Neuronal stem cell (in vitro differentiated cells): ENCODE measurements at regions not wholly inside any gene's neighbourhood (a gene's known extent, or its start where the extent isn't known, plus 50 kb on each side); places are given as distances from the start of the nearest gene placed in this dataset.

ENCODE experiments used
- DNase-seq: peaks from one replicate; pipeline ENCODE4 v3.0.0-alpha.2; 2013; ENCODE audit warnings: low spot score
- H2AFZ ChIP-seq: one replicate; pipeline ENCODE4 v1.6.1; 2013; ENCODE audit warnings: mild to moderate bottlenecking, low read length, inconsistent platforms
- H2AK5ac ChIP-seq: 2 replicates; pipeline ENCODE4 v1.6.1; 2013; ENCODE audit warnings: low read depth, mild to moderate bottlenecking, inconsistent platforms, low read length, moderate library complexity, mixed read lengths
- H2BK120ac ChIP-seq: 2 replicates; pipeline ENCODE4 v1.6.1; 2013; ENCODE audit warnings: low read depth, mild to moderate bottlenecking, inconsistent platforms, low read length, moderate library complexity, mixed read lengths
- H2BK12ac ChIP-seq: one replicate; pipeline ENCODE4 v1.6.1; 2013; ENCODE audit warnings: low read length, inconsistent platforms
- H2BK15ac ChIP-seq: 2 replicates; pipeline ENCODE4 v1.6.1; 2013; ENCODE audit warnings: mild to moderate bottlenecking, low read length, inconsistent platforms, mixed read lengths
- H2BK5ac ChIP-seq: one replicate; pipeline ENCODE4 v1.6.1; 2013; ENCODE audit warnings: inconsistent platforms, mild to moderate bottlenecking, low read length, moderate library complexity
- H3K14ac ChIP-seq: one replicate; pipeline ENCODE4 v1.6.1; 2013; ENCODE audit warnings: low read length, inconsistent platforms
- H3K18ac ChIP-seq: 2 replicates; pipeline ENCODE4 v1.6.1; 2013; ENCODE audit warnings: low read length, inconsistent platforms
- H3K23ac ChIP-seq: 2 replicates; pipeline ENCODE4 v1.6.1; 2013; ENCODE audit warnings: low read depth, mild to moderate bottlenecking, mixed read lengths, low read length, inconsistent platforms; ENCODE audit not compliant: poor library complexity
- H3K27ac ChIP-seq: replicated peaks from 3 replicates; pipeline ENCODE4 v1.5.1; 2013; ENCODE audit warnings: low read length, inconsistent platforms
- H3K27me3 ChIP-seq, 3 experiments: 2 replicates each; pipeline ENCODE4 v1.6.1; 2013; ENCODE audit warnings: low read length in 3 of 3, mild to moderate bottlenecking in 2 of 3, inconsistent platforms in 1 of 3, low read depth in 1 of 3, mixed read lengths in 1 of 3, moderate library complexity in 1 of 3; ENCODE audit not compliant: control insufficient read depth in 3 of 3, insufficient read depth in 3 of 3
- H3K36me3 ChIP-seq, 2 donors: replicated peaks in 1 of 2; 2 replicates each; pipeline ENCODE4 v1.6.1; 2013; ENCODE audit warnings: low read length in 2 of 2; ENCODE audit not compliant: control insufficient read depth in 2 of 2, insufficient read depth in 2 of 2
- H3K4ac ChIP-seq: 2 replicates; pipeline ENCODE4 v1.6.1; 2013; ENCODE audit warnings: inconsistent platforms, mild to moderate bottlenecking, low read length, moderate library complexity
- H3K4me1 ChIP-seq, 2 donors: 1 replicate in 1 of 2; 2 replicates in 1 of 2; pipeline ENCODE4 v1.6.1; 2013; ENCODE audit warnings: low read length in 2 of 2, low read depth in 1 of 2; ENCODE audit not compliant: control insufficient read depth in 2 of 2, insufficient read depth in 1 of 2
- H3K4me2 ChIP-seq: one replicate; pipeline ENCODE4 v1.6.1; 2013; ENCODE audit warnings: mild to moderate bottlenecking, low read length, inconsistent platforms; ENCODE audit not compliant: insufficient read depth, poor library complexity, severe bottlenecking
- H3K4me3 ChIP-seq, 2 donors: 2 replicates each; pipeline ENCODE4 v1.5.1; 2013; ENCODE audit warnings: low read length in 2 of 2, mild to moderate bottlenecking in 2 of 2, inconsistent platforms in 1 of 2, moderate library complexity in 1 of 2
- H3K79me1 ChIP-seq: one replicate; pipeline ENCODE4 v1.6.1; 2013; ENCODE audit warnings: low read depth, mild to moderate bottlenecking, inconsistent platforms, low read length, moderate library complexity
- H3K9ac ChIP-seq: one replicate; pipeline ENCODE4 v1.6.1; 2013; ENCODE audit warnings: mild to moderate bottlenecking, low read depth, low read length, inconsistent platforms; ENCODE audit not compliant: poor library complexity
- H3K9me3 ChIP-seq, 2 donors: replicated peaks in 1 of 2; 2 replicates each; pipeline versions ENCODE3 to v1.6.1; 2013; ENCODE audit warnings: low read length in 2 of 2, mild to moderate bottlenecking in 2 of 2, inconsistent platforms in 1 of 2, low read depth in 1 of 2, mixed read lengths in 1 of 2, moderate library complexity in 1 of 2; ENCODE audit not compliant: control insufficient read depth in 2 of 2, insufficient read depth in 1 of 2
- H4K8ac ChIP-seq: one replicate; pipeline ENCODE4 v1.6.1; 2013; ENCODE audit warnings: low read depth, mild to moderate bottlenecking, inconsistent platforms, low read length, moderate library complexity
- H4K91ac ChIP-seq: one replicate; pipeline ENCODE4 v1.6.1; 2013; ENCODE audit warnings: low read length, low read depth, mild to moderate bottlenecking, inconsistent platforms; ENCODE audit not compliant: poor library complexity
- WGBS, 2 donors: extraction: QIAGEN DNeasy Blood & Tissue Kit; methylation state at CpG; one replicate each; pipeline ENCODE4 v1.1.7; 2013; ENCODE audit warnings: missing lambda C conversion rate in 2 of 2, mixed read lengths in 1 of 2; ENCODE audit not compliant: insufficient read length in 2 of 2, insufficient replicate concordance in 1 of 2; ENCODE audit errors: extremely low coverage in 2 of 2; 5-methylcytosine and 5-hydroxymethylcytosine counted together

DNA sequence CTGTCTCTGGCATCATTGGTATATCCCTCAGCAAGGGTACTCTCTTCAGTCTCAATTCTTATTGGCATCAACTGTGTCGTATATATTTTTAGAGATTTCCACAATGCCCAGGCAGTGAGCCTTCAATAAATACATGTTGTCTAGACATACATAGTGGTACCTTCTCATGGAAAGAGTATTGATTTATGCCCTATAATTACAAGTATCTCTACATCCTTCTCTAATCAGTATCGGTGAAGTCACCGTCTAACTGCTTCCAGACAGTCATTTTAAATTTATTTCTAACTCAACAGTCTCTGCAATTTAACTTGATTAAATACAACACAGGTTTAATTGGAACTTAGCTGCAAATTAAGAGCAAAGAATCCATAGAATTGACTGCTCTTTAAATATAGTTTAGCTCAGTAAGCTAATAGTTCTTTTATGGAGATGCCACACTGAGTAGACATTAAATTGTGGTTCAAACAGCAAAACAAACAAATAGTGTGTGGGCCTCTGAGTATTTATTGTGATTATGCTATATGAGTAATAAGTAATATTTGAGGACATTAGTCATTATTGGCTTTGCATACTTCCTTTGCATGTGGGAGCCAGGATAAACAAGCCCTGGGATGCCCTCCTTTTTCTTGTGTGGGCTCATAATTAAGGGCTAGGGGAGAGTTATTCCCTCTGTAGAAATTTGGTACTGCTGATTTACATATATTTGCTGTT lies 126.9 kb upstream of the DUSP10 start:
- Histone ChIP-seq H4K8ac (no peak overlapping the region), H3K27me3 (no peaks in the 10 kb centered on the region), H2AFZ (no peak overlapping the region), H2BK12ac (no peak overlapping the region), H3K4ac (no peak overlapping the region), H3K9me3 (peaks cover 0 to 3% of the 10 kb centered on the region in 2 donors), H3K79me1 (no peaks in the 10 kb centered on the region), H3K27ac (no peak overlapping the region), H2BK5ac (no peak overlapping the region), H2BK120ac (no peak overlapping the region), H4K91ac (no peak overlapping the region), H2BK15ac (no peak overlapping the region), H3K4me3 (no peak overlapping the region), H3K23ac (no peak overlapping the region), H3K4me2 (no peak overlapping the region), H3K18ac (no peak overlapping the region), H3K9ac (no peak overlapping the region), H3K14ac (no peak overlapping the region), H3K36me3 (no peaks in the 10 kb centered on the region), H2AK5ac (no peak overlapping the region), H3K4me1 (no peaks in the 10 kb centered on the region)
- no CpG with 5 or more reads among the region's 3 CpGs for WGBS, 2 donors
- DNase-seq = no peak

GRCh38 chr1:221867003-221867402 lies 125.1 kb upstream of the DUSP10 start:
- peaks cover 0 to 3% of the 10 kb centered on the region in 2 donors for H3K9me3 ChIP-seq
- DNase-seq = no peak
- no peak overlapping the region for H3K4me3 ChIP-seq
- no peaks in the 10 kb centered on the region for H3K79me1 ChIP-seq
- no peaks in the 10 kb centered on the region for H3K36me3 ChIP-seq
- no peaks in the 10 kb centered on the region for H3K4me1 ChIP-seq
- no peak overlapping the region for H2BK15ac ChIP-seq
- H2AFZ ChIP-seq = no peak overlapping the region
- H3K4me2 ChIP-seq = no peak overlapping the region
- no peak overlapping the region for H2AK5ac ChIP-seq
- H2BK5ac ChIP-seq = no peak overlapping the region
- no peak overlapping the region for H2BK120ac ChIP-seq
- H3K4ac ChIP-seq = no peak overlapping the region
- H4K91ac ChIP-seq = no peak overlapping the region
- H3K9ac ChIP-seq = no peak overlapping the region
- no peak overlapping the region for H3K18ac ChIP-seq
- no peaks in the 10 kb centered on the region for H3K27me3 ChIP-seq
- WGBS, 2 donors = no CpG with 5 or more reads among the region's 1 CpG
- H3K14ac ChIP-seq = no peak overlapping the region
- no peak overlapping the region for H4K8ac ChIP-seq
- no peak overlapping the region for H2BK12ac ChIP-seq
- no peak overlapping the region for H3K23ac ChIP-seq
- H3K27ac ChIP-seq = no peak overlapping the region

- Histone ChIP-seq H3K9ac (no peak overlapping the region), H2BK12ac (no peak overlapping the region), H3K23ac (no peak overlapping the region), H2BK5ac (no peak overlapping the region), H3K79me1 (no peaks in the 10 kb centered on the region), H3K36me3 (no peaks in the 10 kb centered on the region), H2AFZ (no peak overlapping the region), H3K27ac (no peak overlapping the region), H2AK5ac (no peak overlapping the region), H4K91ac (no peak overlapping the region), H2BK15ac (no peak overlapping the region), H3K9me3 (peaks cover 0 to 3% of the 10 kb centered on the region in 2 donors), H3K4ac (no peak overlapping the region), H3K4me2 (no peak overlapping the region), H3K14ac (no peak overlapping the region), H3K4me3 (no peak overlapping the region), H3K4me1 (no peaks in the 10 kb centered on the region), H2BK120ac (no peak overlapping the region), H4K8ac (no peak overlapping the region), H3K27me3 (no peaks in the 10 kb centered on the region), H3K18ac (peak overlapping the region; percentile 13)
- DNase-seq = no peak
- no CpG with 5 or more reads among the region's 4 CpGs for WGBS, 2 donors
These were observed 123.9 kb upstream of the DUSP10 start for GRCh38 chr1:221865808-221866207.

DNA sequence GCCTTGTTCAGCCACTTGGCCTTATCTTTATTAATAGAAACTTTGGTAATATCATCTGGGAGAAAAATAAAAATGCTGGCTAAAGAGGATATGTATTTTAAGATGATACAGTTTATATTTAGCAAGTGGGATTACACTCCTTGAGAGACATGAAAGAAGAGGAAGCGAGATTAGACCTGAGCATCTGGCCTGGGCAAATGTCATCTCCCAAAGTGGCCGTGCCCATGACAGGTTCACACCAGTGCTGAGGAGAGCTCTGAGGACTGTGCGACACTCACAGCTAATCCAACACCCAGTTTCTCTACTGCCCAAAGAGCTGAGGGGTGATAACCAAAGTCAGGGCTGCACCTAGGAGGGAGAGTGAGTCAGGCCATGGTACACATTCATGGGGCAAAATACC lies 121.7 kb upstream of the DUSP10 start:
- H2AFZ ChIP-seq = no peak overlapping the region
- no peak overlapping the region for H3K9ac ChIP-seq
- WGBS, 2 donors = no CpG with 5 or more reads among the region's 3 CpGs

More for the DNA sequence above, 121.7 kb upstream of the DUSP10 start:
- H3K4ac ChIP-seq = no peak overlapping the region
- H3K27me3 ChIP-seq = no peaks in the 10 kb centered on the region
- no peak overlapping the region for H4K91ac ChIP-seq
- no peaks in the 10 kb centered on the region for H3K36me3 ChIP-seq
- peaks cover 0 to 1% of the 10 kb centered on the region in 2 donors for H3K4me1 ChIP-seq
- no peak overlapping the region for H2BK120ac ChIP-seq
- H3K18ac ChIP-seq = no peak overlapping the region
- no peak overlapping the region for H2BK5ac ChIP-seq
- no peaks in the 10 kb centered on the region for H3K79me1 ChIP-seq
- no peak overlapping the region for H4K8ac ChIP-seq
- H3K23ac ChIP-seq = no peak overlapping the region
- peaks cover 0 to 3% of the 10 kb centered on the region in 2 donors for H3K9me3 ChIP-seq
- no peak overlapping the region for H3K14ac ChIP-seq
- no peak overlapping the region for H3K4me2 ChIP-seq
- no peak for DNase-seq
- H3K4me3 ChIP-seq = no peak overlapping the region
- no peak overlapping the region for H3K27ac ChIP-seq
- H2BK12ac ChIP-seq = no peak overlapping the region
- H2AK5ac ChIP-seq = no peak overlapping the region
- no peak overlapping the region for H2BK15ac ChIP-seq
